MM.1S (cell line): ENCODE measurements at regions not wholly inside any gene's neighbourhood (a gene's known extent, or its start where the extent isn't known, plus 50 kb on each side); places are given as distances from the start of the nearest gene placed in this dataset.

Experiments used
- DNase-seq: peaks from one replicate; pipeline ENCODE4 v3.0.0-alpha.2; 2015
- H2AFZ ChIP-seq: fragments of 300-600 bp; sonication (generic); 2 replicates; pipeline ENCODE4 v1.6.0; 2016; ENCODE audit warnings: antibody characterized with exemption, low read length
- H3F3A ChIP-seq: fragments of 300-600 bp; sonication (generic); 2 replicates; pipeline ENCODE4 v1.6.1; 2016; ENCODE audit warnings: mild to moderate bottlenecking, antibody characterized with exemption, low read length, moderate library complexity, mixed read lengths; ENCODE audit not compliant: insufficient read depth
- H3K27ac ChIP-seq: fragments of 300-600 bp; sonication (generic); 2 replicates; pipeline ENCODE4 v1.5.1; 2016; ENCODE audit warnings: mild to moderate bottlenecking, low read length
- H3K27me3 ChIP-seq: fragments of 300-600 bp; sonication (generic); replicated peaks from 2 replicates; pipeline ENCODE4 v1.6.0; 2016; ENCODE audit warnings: low read length; ENCODE audit not compliant: insufficient read depth
- H3K36me3 ChIP-seq: fragments of 300-600 bp; sonication (generic); replicated peaks from 2 replicates; pipeline ENCODE4 v1.6.1; 2016; ENCODE audit warnings: mild to moderate bottlenecking, low read length, mixed read lengths; ENCODE audit not compliant: insufficient read depth
- H3K4me1 ChIP-seq: fragments of 300-600 bp; sonication (generic); 2 replicates; pipeline ENCODE4 v1.6.1; 2016; ENCODE audit warnings: low read length, mixed read lengths
- H3K4me2 ChIP-seq: fragments of 300-600 bp; sonication (generic); 2 replicates; pipeline ENCODE4 v1.6.0; 2016; ENCODE audit warnings: low read depth, low read length
- H3K4me3 ChIP-seq: fragments of 300-600 bp; sonication (generic); 2 replicates; pipeline ENCODE4 v1.5.1; 2016; ENCODE audit warnings: low read length, mixed read lengths
- H3K79me2 ChIP-seq: fragments of 300-600 bp; sonication (generic); 2 replicates; pipeline ENCODE4 v1.6.1; 2016; ENCODE audit warnings: mixed run types, low read length, mixed read lengths
- H3K9ac ChIP-seq: fragments of 300-600 bp; sonication (generic); 2 replicates; pipeline ENCODE4 v1.6.1; 2016; ENCODE audit warnings: low read length, mixed read lengths
- H3K9me2 ChIP-seq: fragments of 300-600 bp; sonication (generic); replicated peaks from 2 replicates; pipeline ENCODE4 v1.6.1; 2016; ENCODE audit warnings: mild to moderate bottlenecking, low read length, mixed read lengths; ENCODE audit not compliant: insufficient read depth
- H3K9me3 ChIP-seq: fragments of 300-600 bp; sonication (generic); replicated peaks from 2 replicates; pipeline ENCODE4 v1.6.1; 2016; ENCODE audit warnings: mild to moderate bottlenecking, low read length, mixed read lengths; ENCODE audit not compliant: insufficient read depth
- H4K20me1 ChIP-seq: fragments of 300-600 bp; sonication (generic); 2 replicates; pipeline ENCODE4 v1.6.1; 2016; ENCODE audit warnings: mild to moderate bottlenecking, low read length, moderate library complexity, mixed read lengths; ENCODE audit not compliant: insufficient read depth
- CTCF ChIP-seq: fragments of 300-600 bp; sonication (generic); IDR thresholded peaks from 2 replicates; pipeline ENCODE4 v1.5.1; 2016; ENCODE audit warnings: antibody characterized with exemption, low read length, mixed read lengths
- EZH2 ChIP-seq: fragments of 300-600 bp; sonication (generic); optimal IDR thresholded peaks from 2 replicates; pipeline ENCODE3; 2017; ENCODE audit warnings: low read depth, mild to moderate bottlenecking, antibody characterized with exemption, low read length, mixed read lengths
- EZH2phosphoT487 ChIP-seq: fragments of 300-600 bp; sonication (generic); IDR thresholded peaks from 2 replicates; pipeline ENCODE4 v1.6.1; 2018; ENCODE audit warnings: antibody characterized with exemption, low read length

- Histone ChIP-seq H3K4me2 (no peak overlapping the region), H3K4me3 (no peak overlapping the region), H3K9me3 (no peaks in the 10 kb centered on the region), H3F3A (no peaks in the 10 kb centered on the region), H3K9me2 (no peaks in the 10 kb centered on the region), H2AFZ (no peak overlapping the region), H3K79me2 (no peaks in the 10 kb centered on the region), H3K27me3 (peaks cover 10% of the 10 kb centered on the region; the same call in 1 of the 2 replicates), H3K4me1 (no peaks in the 10 kb centered on the region), H3K9ac (no peak overlapping the region), H3K27ac (no peak overlapping the region), H3K36me3 (no peaks in the 10 kb centered on the region), H4K20me1 (no peaks in the 10 kb centered on the region)
- no peak for DNase-seq
- no peak for TF ChIP-seq CTCF
- no peak for TF ChIP-seq EZH2
- TF ChIP-seq EZH2phosphoT487 = no peak
These were observed 70.0 kb upstream of the PCBD1 start for GRCh38 chr10:70958396-70958795.

GRCh38 chr10:70960316-70960715 is 72.0 kb upstream of the PCBD1 start:
- Histone ChIP-seq H3K27me3 (peaks cover 10% of the 10 kb centered on the region; the same call in 1 of the 2 replicates), H2AFZ (no peak overlapping the region), H3K9ac (no peak overlapping the region), H3K27ac (no peak overlapping the region), H3K79me2 (no peaks in the 10 kb centered on the region), H3K4me1 (no peaks in the 10 kb centered on the region), H4K20me1 (no peaks in the 10 kb centered on the region), H3F3A (no peaks in the 10 kb centered on the region), H3K9me2 (no peaks in the 10 kb centered on the region), H3K4me3 (no peak overlapping the region), H3K9me3 (no peaks in the 10 kb centered on the region), H3K4me2 (no peak overlapping the region), H3K36me3 (no peaks in the 10 kb centered on the region)
- TF ChIP-seq CTCF (no peak), EZH2phosphoT487 (no peak), EZH2 (no peak)
- DNase-seq = no peak

- no peak for DNase-seq
- H3K27me3 ChIP-seq = peaks cover 8% of the 10 kb centered on the region; the same call in 1 of the 2 replicates
- H3K9ac ChIP-seq = no peak overlapping the region
- H4K20me1 ChIP-seq = no peaks in the 10 kb centered on the region
- no peak overlapping the region for H3K4me3 ChIP-seq
- no peaks in the 10 kb centered on the region for H3K9me3 ChIP-seq
- H3K9me2 ChIP-seq = no peaks in the 10 kb centered on the region
- H2AFZ ChIP-seq = no peak overlapping the region
- no peaks in the 10 kb centered on the region for H3K4me1 ChIP-seq
- H3K4me2 ChIP-seq = no peak overlapping the region
- H3K27ac ChIP-seq = no peak overlapping the region
- no peaks in the 10 kb centered on the region for H3K36me3 ChIP-seq
- no peak for TF ChIP-seq EZH2phosphoT487
- TF ChIP-seq EZH2 = no peak
- TF ChIP-seq CTCF = no peak
- no peaks in the 10 kb centered on the region for H3K79me2 ChIP-seq
- H3F3A ChIP-seq = no peaks in the 10 kb centered on the region
These were observed 72.6 kb upstream of the PCBD1 start for GRCh38 chr10:70960783-70961570.
